RWPE2 (cell line): ENCODE measurements at regions not wholly inside any gene's neighbourhood (a gene's known extent, or its start where the extent isn't known, plus 50 kb on each side); places are given as distances from the start of the nearest gene placed in this dataset.

Experiments used
- ATAC-seq: fragments of 200-7000 bp; cut with Tn5 transposase; 3 replicates; pipeline ENCODE4 v1.9.1; 2021; ENCODE audit warnings: low read depth
- DNase-seq: peaks from one replicate; pipeline ENCODE4 v3.0.0-alpha.2; 2020; ENCODE audit warnings: low spot score
- H3K27ac ChIP-seq: fragments of 450-650 bp; 2 replicates; pipeline ENCODE4 v1.5.1; 2017; ENCODE audit warnings: mild to moderate bottlenecking; ENCODE audit not compliant: poor library complexity, severe bottlenecking
- H3K27me3 ChIP-seq: fragments of 250-450 bp; sonication (Bioruptor Pico); 2 replicates; pipeline ENCODE4 v1.5.1; 2021; ENCODE audit warnings: mild to moderate bottlenecking, moderate library complexity; ENCODE audit not compliant: insufficient read depth, poor library complexity, severe bottlenecking
- H3K36me3 ChIP-seq: fragments of 250-450 bp; sonication (Bioruptor Pico); 2 replicates; pipeline ENCODE4 v1.5.1; 2020; ENCODE audit warnings: low read depth, mild to moderate bottlenecking, moderate library complexity
- H3K4me1 ChIP-seq: fragments of 250-450 bp; sonication (Bioruptor Pico); 2 replicates; pipeline ENCODE4 v1.5.1; 2021; ENCODE audit warnings: mild to moderate bottlenecking, moderate library complexity; ENCODE audit not compliant: insufficient read depth, poor library complexity, severe bottlenecking
- H3K4me3 ChIP-seq: fragments of 250-450 bp; sonication (Bioruptor Pico); 2 replicates; pipeline ENCODE4 v1.5.1; 2021; ENCODE audit warnings: mild to moderate bottlenecking, moderate library complexity; ENCODE audit not compliant: severe bottlenecking
- H3K9me3 ChIP-seq: fragments of 250-450 bp; sonication (Bioruptor Pico); 2 replicates; pipeline ENCODE4 v1.5.1; 2021; ENCODE audit warnings: mild to moderate bottlenecking, moderate library complexity; ENCODE audit not compliant: severe bottlenecking
- CTCF ChIP-seq: fragments of 450-650 bp; IDR thresholded peaks from one replicate; pipeline ENCODE4 v1.5.1; 2017; ENCODE audit warnings: mild to moderate bottlenecking, moderate library complexity; ENCODE audit not compliant: poor library complexity, severe bottlenecking

GRCh38 chr14:51382506-51382905 is 142.5 kb downstream of the TMX1 start:
- peak overlapping the region; percentile 94 for H3K27ac ChIP-seq
- H3K4me3 ChIP-seq: no peak overlapping the region
- peak; percentile 95 for DNase-seq
- no peak for TF ChIP-seq CTCF
- peaks cover 44% of the 10 kb centered on the region for H3K4me1 ChIP-seq
- H3K9me3 ChIP-seq: no peaks in the 10 kb centered on the region
- no peaks in the 10 kb centered on the region for H3K27me3 ChIP-seq
- ATAC-seq: peak; percentile 92
- no peaks in the 10 kb centered on the region for H3K36me3 ChIP-seq

GRCh38 chr14:51386411-51386810 is 146.4 kb downstream of the TMX1 start:
- H3K4me3 ChIP-seq: no peak overlapping the region
- no peak for TF ChIP-seq CTCF
- H3K4me1 ChIP-seq: peaks cover 45% of the 10 kb centered on the region
- no peak for DNase-seq
- H3K27me3 ChIP-seq: no peaks in the 10 kb centered on the region
- H3K9me3 ChIP-seq: no peaks in the 10 kb centered on the region
- no peak for ATAC-seq
- no peaks in the 10 kb centered on the region for H3K36me3 ChIP-seq
- H3K27ac ChIP-seq: peak overlapping the region; percentile 43

- peak overlapping the region; percentile 43 for H3K27ac ChIP-seq
- TF ChIP-seq CTCF: no peak
- peaks cover 38% of the 10 kb centered on the region for H3K4me1 ChIP-seq
- H3K36me3 ChIP-seq: no peaks in the 10 kb centered on the region
- ATAC-seq (no peak), DNase-seq (no peak)
- H3K27me3 ChIP-seq: no peaks in the 10 kb centered on the region
- no peaks in the 10 kb centered on the region for H3K9me3 ChIP-seq
- H3K4me3 ChIP-seq: no peak overlapping the region
These were observed 147.1 kb downstream of the TMX1 start for GRCh38 chr14:51386983-51387735.

GRCh38 chr14:51392416-51392815 is 152.4 kb downstream of the TMX1 start:
- ATAC-seq: no peak
- Histone ChIP-seq H3K4me3 (no peak overlapping the region), H3K4me1 (peaks cover 36% of the 10 kb centered on the region), H3K27me3 (no peaks in the 10 kb centered on the region), H3K27ac (no peak overlapping the region), H3K9me3 (no peaks in the 10 kb centered on the region), H3K36me3 (no peaks in the 10 kb centered on the region)
- no peak for DNase-seq
- no peak for TF ChIP-seq CTCF

GRCh38 chr14:51394384-51394783 is 154.3 kb downstream of the TMX1 start:
- peak overlapping the region; percentile 100 for H3K27ac ChIP-seq
- no peak for TF ChIP-seq CTCF

More at GRCh38 chr14:51394384-51394783, 154.3 kb downstream of the TMX1 start:
- Histone ChIP-seq H3K9me3 (no peaks in the 10 kb centered on the region), H3K4me3 (no peak overlapping the region), H3K36me3 (no peaks in the 10 kb centered on the region), H3K27me3 (no peaks in the 10 kb centered on the region), H3K4me1 (peaks cover 52% of the 10 kb centered on the region)
- ATAC-seq (no peak), DNase-seq (no peak)
